NCI-H2196 treated with DMSO at 0.1 percent for 48 hours (cell line): ENCODE measurements at regions not wholly inside any gene's neighbourhood (a gene's known extent, or its start where the extent isn't known, plus 50 kb on each side); places are given as distances from the start of the nearest gene placed in this dataset.
"Not testable (repeated sequence)": the region's sequence is repeated elsewhere in the genome, so short reads cannot be mapped to it uniquely, and the experiment has no call there.

Source experiments
- DNase-seq: peaks from one replicate; lab custom pipeline; 2025; ENCODE audit not compliant: unreplicated experiment; lab: John Stamatoyannopoulos, UW

DNA sequence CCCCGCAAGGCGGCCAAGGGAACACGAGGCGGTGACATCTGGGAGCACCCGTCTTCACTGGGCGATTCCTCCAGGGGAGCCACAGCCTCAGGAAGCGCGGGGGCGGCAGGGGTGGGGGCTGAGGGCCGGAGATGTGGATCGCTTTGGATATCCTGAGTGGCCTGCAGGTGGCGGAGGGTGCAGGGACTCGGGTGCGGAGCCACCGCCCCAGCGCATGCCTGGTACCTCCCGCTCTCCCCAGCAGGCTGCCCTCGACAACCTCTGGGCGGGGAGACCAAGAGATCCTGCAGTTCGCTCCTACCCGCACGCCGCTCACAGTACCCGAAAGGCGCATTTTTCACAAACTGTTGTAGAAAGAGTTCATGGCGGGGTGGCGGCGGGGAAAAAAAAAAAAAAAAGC lies 162.9 kb upstream of the PRKX start:
- DNase-seq, result not testable (repeated sequence)

DNA sequence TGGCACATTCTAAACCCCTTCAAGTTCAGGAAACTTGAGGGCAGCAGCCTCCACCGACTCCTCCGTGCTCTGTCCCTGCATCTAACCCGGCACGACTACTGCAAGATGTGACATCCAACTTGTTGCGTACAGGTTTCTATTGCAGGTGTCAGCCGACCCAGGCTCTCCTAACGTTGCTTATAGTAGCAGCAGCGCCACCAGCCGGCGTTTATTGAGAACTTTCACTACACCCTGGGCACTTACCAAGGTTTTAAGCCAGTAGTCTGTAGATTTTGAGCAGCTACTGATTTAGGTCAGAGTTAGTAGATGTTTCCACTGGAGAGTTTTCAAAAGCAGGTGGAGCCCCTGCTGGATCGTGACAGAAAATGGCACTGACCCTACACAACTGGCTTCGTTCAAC lies 162.2 kb upstream of the PRKX start:
- not testable (repeated sequence) for DNase-seq

DNA sequence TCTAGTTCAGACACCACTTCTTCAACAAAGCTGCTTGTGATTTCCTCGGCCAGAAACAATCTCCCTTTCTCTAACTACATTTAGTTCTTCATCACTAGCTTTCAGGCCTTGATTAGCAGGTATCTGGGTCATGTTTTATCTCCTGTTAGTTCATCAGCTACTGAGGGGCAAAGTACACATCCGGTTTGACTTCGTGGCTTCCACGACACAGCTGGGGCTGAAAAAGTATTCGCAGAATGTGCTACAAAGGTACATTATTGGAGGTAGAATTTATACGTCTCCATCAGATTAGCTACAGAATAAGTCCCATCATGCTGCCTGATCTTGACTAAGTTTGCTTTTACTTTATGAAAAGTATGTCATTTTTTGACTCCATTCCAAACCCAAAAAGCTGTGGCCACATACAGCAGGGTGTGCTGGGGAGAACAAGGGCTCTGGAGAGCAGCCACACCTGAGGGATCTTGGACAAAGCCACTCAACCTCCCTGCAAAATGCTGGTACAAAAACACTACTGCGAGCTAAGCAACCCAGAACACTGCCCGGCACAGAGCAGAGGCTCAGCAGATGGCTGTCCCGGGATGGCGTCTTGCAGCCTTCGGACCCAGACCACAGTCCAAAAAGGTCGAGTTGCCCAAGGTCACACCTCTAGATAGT lies 158.9 kb upstream of the PRKX start:
- DNase-seq, result not testable (repeated sequence)

DNA sequence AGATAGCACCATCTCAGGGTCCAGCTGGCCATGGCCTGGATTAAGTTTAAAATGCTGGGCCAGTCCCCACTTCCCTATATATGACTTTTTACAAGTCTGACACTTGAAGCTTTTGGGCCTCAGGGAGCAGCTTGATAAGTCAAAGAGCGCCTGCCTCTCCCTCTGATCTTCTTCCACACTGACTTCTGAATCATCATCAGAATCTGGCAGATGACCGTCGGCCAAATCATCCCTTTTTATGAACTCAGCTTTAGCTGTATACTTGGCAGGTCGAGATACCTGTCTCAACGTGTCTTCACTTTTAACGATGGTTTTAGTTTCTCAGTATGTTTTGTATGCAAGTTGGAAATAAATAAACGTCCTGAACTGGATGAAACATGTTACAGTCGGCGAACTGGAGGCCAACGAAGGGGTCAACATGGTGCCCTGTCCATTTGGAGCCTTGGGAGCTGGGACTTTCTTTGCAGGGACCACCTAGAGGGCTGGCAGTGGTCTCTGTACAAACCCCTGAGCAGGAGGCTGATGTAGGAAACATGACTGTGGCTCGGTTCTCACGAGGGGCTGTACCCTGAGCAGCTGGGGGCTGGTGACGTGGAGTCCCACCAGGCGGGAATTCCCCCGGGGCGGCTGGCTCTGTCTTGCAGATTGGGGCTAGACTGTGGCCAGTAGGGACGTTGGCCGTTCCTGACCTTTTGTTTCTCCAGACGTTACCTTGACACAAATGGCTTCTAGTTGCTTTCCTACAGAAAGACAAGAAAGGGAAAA lies 153.8 kb upstream of the PRKX start:
- not testable (repeated sequence) for DNase-seq

DNA sequence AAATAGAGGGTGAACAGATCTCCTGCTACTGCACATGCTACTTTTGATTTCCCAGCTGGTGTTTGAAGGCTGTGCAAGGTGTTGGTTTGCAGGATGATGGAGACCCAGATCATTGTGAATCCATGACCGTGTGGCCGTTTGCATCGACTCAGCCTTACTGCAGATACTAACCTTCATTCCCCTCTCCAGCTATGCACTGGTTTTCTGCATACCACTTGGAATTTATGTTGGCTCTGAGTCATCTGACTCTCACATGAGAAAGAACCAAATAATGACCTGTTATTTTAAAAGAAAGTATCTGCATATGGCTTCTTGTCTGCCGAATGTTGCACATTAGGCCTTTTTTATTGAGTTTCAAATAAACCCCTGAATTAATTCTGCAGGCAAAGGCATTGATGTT lies 144.9 kb upstream of the PRKX start:
- DNase-seq, result not testable (repeated sequence)

DNA sequence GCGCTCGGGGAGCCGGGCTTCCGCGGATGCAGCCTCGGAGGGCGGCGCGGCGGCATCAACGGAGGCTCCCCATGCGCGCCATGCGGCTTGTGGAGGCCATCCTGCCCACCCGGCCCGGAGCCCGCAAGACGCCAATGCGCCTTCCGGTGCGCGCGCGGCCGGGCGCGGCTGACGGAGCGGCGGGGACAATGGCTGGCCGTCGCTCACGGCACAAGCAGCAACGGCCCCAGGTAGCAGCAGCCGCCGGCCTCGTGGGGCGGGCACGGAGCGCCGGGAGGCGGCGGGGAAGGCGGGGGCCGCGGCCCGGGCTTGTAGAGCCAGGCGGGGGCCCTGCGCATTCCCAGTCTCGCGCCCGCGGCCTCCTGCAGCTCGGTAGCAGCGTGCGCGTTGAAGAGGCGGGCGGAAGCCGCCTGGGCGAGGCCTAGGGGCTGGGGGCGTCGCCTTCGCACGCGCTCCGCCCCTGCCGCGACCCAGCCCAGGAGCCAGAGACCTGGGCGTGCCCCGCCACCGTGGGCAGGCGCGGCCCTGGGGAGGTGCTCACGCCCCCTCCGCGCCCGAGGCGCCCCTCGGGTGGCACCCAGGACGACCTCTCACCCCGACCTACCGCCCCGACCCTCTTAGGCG lies 130.2 kb upstream of the PRKX start:
- DNase-seq, result not testable (repeated sequence)

DNA sequence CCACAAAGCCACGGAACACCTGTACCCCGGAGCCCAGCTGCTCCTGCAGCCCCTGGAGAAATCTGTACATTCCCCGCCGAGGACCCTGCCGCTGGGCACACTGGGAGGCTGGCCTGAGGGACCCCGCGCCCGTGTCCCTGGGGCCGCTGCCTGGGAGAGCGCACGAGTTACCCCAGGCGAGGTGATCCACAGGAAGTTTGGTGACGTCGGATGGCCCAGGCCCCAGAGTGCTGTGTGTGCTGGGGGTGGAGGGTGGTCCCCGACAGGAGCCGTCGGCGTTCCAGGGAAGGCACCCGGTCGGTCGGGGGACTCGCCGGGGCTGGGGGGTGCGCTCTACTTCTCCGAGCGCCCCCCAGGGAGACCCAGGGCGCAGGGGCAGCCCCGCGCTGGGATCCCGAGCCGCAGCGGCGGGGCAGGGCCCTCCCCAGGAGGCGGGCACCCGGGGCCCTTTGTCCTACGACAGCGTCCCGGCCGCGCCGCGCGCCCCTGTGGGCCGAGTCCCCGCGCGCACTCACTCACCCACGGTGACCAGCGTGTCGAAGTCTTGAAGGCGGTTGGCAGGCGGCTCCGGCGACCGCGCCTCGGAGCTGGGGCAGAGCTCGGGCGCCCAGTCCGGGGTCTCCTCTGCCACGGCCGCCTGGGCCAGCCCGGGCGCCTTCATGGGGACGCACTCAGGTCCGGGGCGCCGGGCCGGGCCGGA lies 129.5 kb upstream of the PRKX start:
- not testable (repeated sequence) for DNase-seq

DNA sequence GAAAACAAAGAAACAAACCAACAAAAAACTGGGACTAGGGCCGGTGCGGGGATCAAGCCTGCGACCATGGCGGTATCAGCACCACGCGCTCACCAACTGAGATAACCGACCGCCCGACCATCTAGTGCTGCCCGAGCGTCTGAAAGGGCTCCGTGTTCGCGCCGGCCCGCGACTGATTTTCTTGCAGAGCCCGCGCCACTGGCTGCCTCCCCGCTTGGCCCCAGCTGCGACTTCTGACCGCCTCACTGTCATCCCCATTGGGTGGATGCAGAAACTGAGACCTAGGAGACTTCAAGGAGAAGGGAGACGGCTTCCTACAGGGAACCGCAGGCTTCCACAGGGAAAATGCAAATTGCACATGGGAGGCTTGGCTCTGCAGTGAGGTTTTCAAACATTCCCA lies 125.3 kb upstream of the PRKX start:
- DNase-seq, result not testable (repeated sequence)

DNA sequence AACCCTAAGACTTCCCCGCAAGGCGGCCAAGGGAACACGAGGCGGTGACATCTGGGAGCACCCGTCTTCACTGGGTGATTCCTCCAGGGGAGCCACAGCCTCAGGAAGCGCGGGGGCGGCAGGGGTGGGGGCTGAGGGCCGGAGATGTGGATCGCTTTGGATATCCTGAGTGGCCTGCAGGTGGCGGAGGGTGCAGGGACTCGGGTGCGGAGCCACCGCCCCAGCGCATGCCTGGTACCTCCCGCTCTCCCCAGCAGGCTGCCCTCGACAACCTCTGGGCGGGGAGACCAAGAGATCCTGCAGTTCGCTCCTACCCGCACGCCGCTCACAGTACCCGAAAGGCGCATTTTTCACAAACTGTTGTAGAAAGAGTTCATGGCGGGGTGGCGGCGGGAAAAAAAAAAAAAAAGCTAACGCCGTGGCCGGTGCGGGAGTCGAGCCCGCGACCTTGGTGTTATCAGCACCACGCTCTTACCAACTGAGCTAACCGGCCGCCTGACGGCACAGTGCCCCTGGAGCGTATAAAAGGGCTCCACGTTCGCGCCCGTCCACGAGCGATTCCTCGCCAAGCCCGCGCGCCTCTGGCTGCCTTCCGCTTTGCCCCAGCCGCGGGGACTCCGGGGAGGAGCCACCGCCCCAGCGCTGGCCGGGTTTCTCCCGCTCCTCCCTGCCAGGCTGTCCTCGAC lies 124.7 kb upstream of the PRKX start:
- DNase-seq, result not testable (repeated sequence)

DNA sequence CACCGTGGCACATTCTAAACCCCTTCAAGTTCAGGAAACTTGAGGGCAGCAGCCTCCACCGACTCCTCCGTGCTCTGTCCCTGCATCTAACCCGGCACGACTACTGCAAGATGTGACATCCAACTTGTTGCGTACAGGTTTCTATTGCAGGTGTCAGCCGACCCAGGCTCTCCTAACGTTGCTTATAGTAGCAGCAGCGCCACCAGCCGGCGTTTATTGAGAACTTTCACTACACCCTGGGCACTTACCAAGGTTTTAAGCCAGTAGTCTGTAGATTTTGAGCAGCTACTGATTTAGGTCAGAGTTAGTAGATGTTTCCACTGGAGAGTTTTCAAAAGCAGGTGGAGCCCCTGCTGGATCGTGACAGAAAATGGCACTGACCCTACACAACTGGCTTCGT lies 123.8 kb upstream of the PRKX start:
- not testable (repeated sequence) for DNase-seq

DNA sequence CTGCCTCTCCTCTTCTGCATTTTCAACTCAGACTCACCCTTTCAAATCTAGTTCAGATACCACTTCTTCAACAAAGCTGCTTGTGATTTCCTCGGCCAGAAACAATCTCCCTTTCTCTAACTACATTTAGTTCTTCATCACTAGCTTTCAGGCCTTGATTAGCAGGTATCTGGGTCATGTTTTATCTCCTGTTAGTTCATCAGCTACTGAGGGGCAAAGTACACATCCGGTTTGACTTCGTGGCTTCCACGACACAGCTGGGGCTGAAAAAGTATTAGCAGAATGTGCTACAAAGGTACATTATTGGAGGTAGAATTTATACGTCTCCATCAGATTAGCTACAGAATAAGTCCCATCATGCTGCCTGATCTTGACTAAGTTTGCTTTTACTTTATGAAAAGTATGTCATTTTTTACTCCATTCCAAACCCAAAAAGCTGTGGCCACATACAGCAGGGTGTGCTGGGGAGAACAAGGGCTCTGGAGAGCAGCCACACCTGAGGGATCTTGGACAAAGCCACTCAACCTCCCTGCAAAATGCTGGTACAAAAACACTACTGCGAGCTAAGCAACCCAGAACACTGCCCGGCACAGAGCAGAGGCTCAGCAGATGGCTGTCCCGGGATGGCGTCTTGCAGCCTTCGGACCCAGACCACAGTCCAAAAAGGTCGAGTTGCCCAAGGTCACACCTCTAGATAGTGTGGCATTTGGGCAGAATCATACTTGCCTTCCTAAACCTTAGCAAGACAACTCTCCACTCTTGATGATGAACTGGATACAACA lies 120.5 kb upstream of the PRKX start:
- DNase-seq, result not testable (repeated sequence)

DNA sequence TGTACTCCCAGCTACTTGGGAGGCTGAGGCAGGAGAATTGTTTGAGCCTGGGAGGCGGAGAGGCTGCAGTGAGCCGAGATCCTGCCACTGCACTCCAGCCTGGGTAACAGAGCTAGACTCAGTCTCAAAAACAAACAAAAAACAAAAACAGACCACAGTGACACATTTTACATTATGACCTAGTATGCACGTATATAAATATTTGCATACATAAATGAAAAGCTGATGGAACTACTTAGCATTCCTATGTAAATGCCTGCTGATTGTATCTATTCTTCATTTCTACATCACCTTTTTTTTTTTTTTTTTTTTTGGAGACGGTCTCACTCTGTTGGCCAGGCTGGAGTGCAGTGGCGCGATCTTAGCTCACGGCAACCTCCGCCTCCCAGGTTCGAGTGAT lies 116.6 kb upstream of the PRKX start:
- not testable (repeated sequence) for DNase-seq

DNA sequence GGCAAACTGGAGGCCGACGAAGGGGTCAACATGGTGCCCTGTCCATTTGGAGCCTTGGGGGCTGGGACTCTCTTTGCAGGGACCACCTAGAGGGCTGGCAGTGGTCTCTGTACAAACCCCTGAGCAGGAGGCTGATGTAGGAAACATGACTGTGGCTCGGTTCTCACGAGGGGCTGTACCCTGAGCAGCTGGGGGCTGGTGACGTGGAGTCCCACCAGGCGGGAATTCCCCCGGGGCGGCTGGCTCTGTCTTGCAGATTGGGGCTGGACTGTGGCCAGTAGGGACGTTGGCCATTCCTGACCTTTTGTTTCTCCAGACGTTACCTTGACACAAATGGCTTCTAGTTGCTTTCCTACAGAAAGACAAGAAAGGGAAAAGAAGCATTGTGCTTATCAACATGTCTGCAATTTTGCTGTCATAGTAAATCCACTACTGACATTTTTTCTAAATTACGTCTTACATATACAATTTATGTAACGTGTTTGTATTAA lies 115.6 kb upstream of the PRKX start:
- DNase-seq, result not testable (repeated sequence)

DNA sequence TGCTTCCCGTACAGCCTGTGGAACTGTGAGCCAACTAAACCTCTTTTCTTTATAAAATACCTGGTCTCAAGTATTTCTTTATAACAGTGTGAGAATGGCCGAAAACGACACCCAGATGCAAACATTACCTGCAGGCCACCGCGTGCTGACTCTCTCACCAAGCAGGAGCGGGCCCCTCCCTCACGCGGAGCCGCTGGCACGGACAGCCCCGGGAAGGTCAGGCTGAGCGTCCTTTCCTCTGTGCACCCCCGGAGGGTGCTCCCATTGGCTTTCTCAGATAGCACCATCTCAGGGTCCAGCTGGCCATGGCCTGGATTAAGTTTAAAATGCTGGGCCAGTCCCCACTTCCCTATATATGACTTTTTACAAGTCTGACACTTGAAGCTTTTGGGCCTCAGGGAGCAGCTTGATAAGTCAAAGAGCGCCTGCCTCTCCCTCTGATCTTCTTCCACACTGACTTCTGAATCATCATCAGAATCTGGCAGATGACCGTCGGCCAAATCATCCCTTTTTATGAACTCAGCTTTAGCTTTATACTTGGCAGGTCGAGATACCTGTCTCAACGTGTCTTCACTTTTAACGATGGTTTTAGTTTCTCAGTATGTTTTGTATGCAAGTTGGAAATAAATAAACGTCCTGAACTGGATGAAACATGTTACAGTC lies 115.1 kb upstream of the PRKX start:
- DNase-seq, result not testable (repeated sequence)

DNA sequence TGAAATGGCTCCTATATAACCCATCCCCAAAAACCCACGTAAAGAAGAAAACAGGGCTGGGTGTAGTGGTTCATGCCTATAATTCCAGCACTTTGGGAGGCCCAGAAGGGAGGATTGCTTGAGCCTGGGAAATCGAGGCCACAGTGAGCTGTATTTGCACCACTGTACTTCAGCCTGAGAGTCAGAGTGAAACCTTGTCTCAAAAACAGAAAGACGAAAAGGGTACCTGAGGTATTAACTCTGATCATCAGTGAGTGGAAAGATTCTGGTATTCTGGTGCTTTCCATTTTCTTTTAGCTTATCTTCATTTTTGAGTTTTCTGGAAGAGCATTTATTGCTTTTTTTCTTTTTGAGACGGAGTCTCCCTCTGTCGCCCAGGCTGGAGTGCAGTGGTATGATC lies 110.6 kb upstream of the PRKX start:
- DNase-seq, result not testable (repeated sequence)

DNA sequence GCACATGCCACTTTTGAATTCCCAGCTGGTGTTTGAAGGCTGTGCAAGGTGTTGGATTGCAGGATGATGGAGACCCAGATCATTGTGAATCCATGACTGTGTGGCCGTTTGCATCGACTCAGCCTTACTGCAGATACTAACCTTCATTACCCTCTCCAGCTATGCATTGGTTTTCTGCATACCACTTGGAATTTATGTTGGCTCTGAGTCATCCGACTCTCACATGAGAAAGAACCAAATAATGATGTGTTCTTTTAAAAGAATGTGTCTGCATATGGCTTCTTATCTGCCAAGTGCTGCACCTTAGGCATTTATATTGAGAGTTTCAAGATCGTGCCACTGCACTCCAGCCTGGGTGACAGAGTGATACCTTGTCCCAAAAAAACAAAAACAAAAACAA lies 106.7 kb upstream of the PRKX start:
- no peak for DNase-seq

DNA sequence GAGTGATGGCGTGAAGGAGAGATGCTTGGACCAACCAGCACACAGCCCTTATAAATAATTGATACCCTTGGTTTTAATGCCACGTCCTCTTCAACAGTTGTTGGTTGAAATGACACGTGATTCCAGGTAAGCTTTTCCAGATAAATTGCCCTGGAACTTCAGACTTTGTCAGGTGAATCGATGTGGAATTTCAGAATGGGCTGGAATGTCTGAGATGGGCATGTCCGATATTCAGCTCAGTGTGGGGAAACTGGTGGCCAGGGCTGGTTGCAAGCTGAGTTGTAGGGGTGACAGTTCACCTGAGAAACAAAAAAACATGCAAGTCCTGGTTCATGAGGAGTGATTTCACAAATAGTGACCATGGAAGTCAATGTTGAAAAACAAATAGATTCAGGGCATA lies 104.0 kb upstream of the PRKX start:
- not testable (repeated sequence) for DNase-seq

DNA sequence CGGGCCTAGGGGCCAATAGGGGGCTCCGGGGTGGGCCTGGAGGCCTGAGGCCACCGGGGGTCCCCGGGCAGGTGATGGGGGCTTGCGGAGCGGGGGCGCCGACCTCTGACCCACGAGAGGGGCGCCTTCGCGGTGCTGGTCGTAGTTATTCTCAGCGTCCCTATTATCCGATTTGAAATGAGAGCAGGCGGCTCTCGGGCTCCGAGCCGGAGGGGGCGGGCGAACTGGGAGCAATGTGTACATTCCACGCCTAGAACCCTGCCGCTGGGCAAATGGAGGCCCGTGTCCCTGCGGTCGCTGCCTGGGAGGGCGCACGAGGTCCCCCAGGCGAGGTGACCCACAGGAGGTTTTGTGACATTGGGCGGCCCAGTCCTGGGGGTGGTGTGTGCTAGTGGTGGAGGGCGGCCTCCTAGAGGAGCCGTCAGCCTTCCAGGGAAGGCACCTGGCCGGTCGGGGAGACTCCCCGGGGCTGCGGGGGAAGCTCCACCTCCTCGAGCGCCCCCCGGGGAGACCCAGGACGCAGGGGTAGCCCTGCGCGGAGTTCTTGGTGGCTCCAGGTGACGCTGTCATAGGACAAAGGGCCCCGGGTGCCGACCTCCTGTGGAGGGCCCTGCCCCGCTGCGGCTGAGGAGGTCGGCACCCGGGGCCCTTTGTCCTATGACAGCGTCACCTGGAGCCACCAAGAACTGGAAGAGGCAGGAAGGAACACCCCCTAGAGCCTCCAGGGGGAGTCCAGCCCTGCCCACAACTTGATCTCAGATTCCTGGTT lies 102.6 kb upstream of the PRKX start:
- DNase-seq, result no peak
